HepG2 (cell line): ENCODE measurements at regions not wholly inside any gene's neighbourhood (a gene's known extent, or its start where the extent isn't known, plus 50 kb on each side); places are given as distances from the start of the nearest gene placed in this dataset.

Experiments
- ATAC-seq: fragments of 200-7000 bp; cut with Tn5 transposase; 3 replicates; pipeline ENCODE4 v1.9.1; 2020; ENCODE audit warnings: mild to moderate bottlenecking, moderate library complexity
- BruUV-seq: library from RNA; stranded (reverse); fragments of 400-500 nt; replicated peaks from 2 replicates; lab custom pipeline; 2021; lab: Mats Ljungman, UMichigan
- CTCF ChIA-PET: fragments of 300-600 bp; formaldehyde crosslinking; extraction: SDS; loops from one replicate; lab custom pipeline; 2021; ENCODE audit warnings: low total read pairs, inconsistent platforms, low intra/inter-chr PET ratio; lab: Yijun Ruan, JAX
- POLR2A ChIA-PET: fragments of 350-600 bp; sonication (Branson Sonifier 250); formaldehyde crosslinking; loops from one replicate; lab custom pipeline; 2020; ENCODE audit warnings: antibody characterized with exemption, inconsistent platforms; lab: Yijun Ruan, JAX
- DNase-seq: peaks from one replicate; pipeline ENCODE4 v3.0.0-alpha.2; 2015; ENCODE audit warnings: low spot score
- FAIRE-seq: peaks from 3 replicates; lab custom pipeline; 2011; peaks lifted over from hg19 to GRCh38; lab: Jason Lieb, UNC
- H2AFZ ChIP-seq: one replicate; pipeline ENCODE4 v1.6.1; 2011; ENCODE audit warnings: low read length, inconsistent platforms
- H3K27ac ChIP-seq: fragments of 300-600 bp; 3 replicates; pipeline ENCODE4 v1.8.0; 2011; ENCODE audit warnings: mixed run types, mild to moderate bottlenecking, mixed read lengths, low read length, inconsistent platforms; ENCODE audit not compliant: insufficient read depth; ENCODE audit errors: extremely low read length
- H3K27me3 ChIP-seq, 2 experiments: fragments of 200-600 bp in 1 of 2; 2 replicates in 1 of 2; 3 replicates in 1 of 2; pipeline versions ENCODE4 v1.6.0 to v1.8.0; 2011; ENCODE audit warnings: low read length in 2 of 2, mild to moderate bottlenecking in 2 of 2, moderate library complexity in 2 of 2, inconsistent platforms in 1 of 2; ENCODE audit not compliant: insufficient read depth in 2 of 2, control insufficient read depth in 1 of 2
- H3K36me3 ChIP-seq, 2 experiments: fragments of 200-600 bp in 1 of 2; replicated peaks in 1 of 2; 2 replicates in 1 of 2; 3 replicates in 1 of 2; pipeline versions ENCODE4 v1.5.1 to v1.8.0; 2011; ENCODE audit warnings: low read length in 2 of 2, inconsistent platforms in 1 of 2; ENCODE audit not compliant: insufficient read depth in 2 of 2, control insufficient read depth in 1 of 2
- H3K4me1 ChIP-seq: 2 replicates; pipeline ENCODE4 v1.5.1; 2012; ENCODE audit warnings: low read length, inconsistent platforms; ENCODE audit not compliant: insufficient read depth
- H3K4me2 ChIP-seq: 2 replicates; pipeline ENCODE4 v1.6.0; 2011; ENCODE audit warnings: low read depth, low read length, inconsistent platforms
- H3K4me3 ChIP-seq, 3 experiments: fragments of 200-600 bp in 1 of 3; sonication (generic), shearing (Covaris generic) in 1 of 3; replicated peaks in 1 of 3; 2 replicates each; pipeline ENCODE4 v1.5.1; 2011 to 2016; ENCODE audit warnings: low read length in 3 of 3, inconsistent platforms in 2 of 3, low read depth in 2 of 3, mild to moderate bottlenecking in 2 of 3, control low read depth in 1 of 3, mixed read lengths in 1 of 3; ENCODE audit not compliant: insufficient read depth in 1 of 3
- H3K79me2 ChIP-seq: one replicate; pipeline ENCODE4 v1.6.1; 2011; ENCODE audit warnings: low read length, inconsistent platforms; ENCODE audit not compliant: insufficient read depth
- H3K9ac ChIP-seq: 2 replicates; pipeline ENCODE4 v1.6.0; 2011; ENCODE audit warnings: mild to moderate bottlenecking, low read depth, low read length, inconsistent platforms; ENCODE audit not compliant: insufficient read depth
- H3K9me3 ChIP-seq: 2 replicates; pipeline ENCODE4 v1.5.1; 2012; ENCODE audit warnings: mild to moderate bottlenecking, low read length
- H4K20me1 ChIP-seq: 2 replicates; pipeline ENCODE4 v1.6.0; 2011; ENCODE audit warnings: inconsistent platforms, mild to moderate bottlenecking, low read length, moderate library complexity; ENCODE audit not compliant: insufficient read depth
- ATM ChIP-seq: fragments of 450-650 bp; IDR thresholded peaks from 2 replicates; pipeline ENCODE4 v1.7.1; 2017; ENCODE audit warnings: mild to moderate bottlenecking, borderline replicate concordance
- CREM ChIP-seq, 2 experiments: sonication (generic) in 1 of 2; formaldehyde crosslinking in 1 of 2; IDR thresholded peaks; 2 replicates each; pipeline versions ENCODE4 v1.4.0 to v1.6.1; 2016 to 2020; ENCODE audit warnings: antibody characterized with exemption in 1 of 2, mild to moderate bottlenecking in 1 of 2, missing genetic modification reagents in 1 of 2
- GPN1 ChIP-seq: sonication (generic); formaldehyde crosslinking; IDR thresholded peaks from 2 replicates; pipeline ENCODE4 v1.5.1; 2020; ENCODE audit warnings: missing genetic modification reagents, borderline replicate concordance
- HOXD1 ChIP-seq: sonication (generic); formaldehyde crosslinking; IDR thresholded peaks from 2 replicates; pipeline ENCODE4 v1.5.0; 2020; ENCODE audit warnings: missing genetic modification reagents
- NR1H2 ChIP-seq: sonication (generic); formaldehyde crosslinking; IDR thresholded peaks from 2 replicates; pipeline ENCODE4 v1.8.1; 2022; ENCODE audit warnings: low read depth, missing genetic modification reagents, borderline replicate concordance
- PHF20 ChIP-seq: sonication (generic); formaldehyde crosslinking; IDR thresholded peaks from 2 replicates; pipeline ENCODE4 v1.5.0; 2020; ENCODE audit warnings: mild to moderate bottlenecking, missing genetic modification reagents
- REL ChIP-seq: sonication (generic); formaldehyde crosslinking; conservative IDR thresholded peaks from 2 replicates; pipeline ENCODE4 v1.8.0; 2022; ENCODE audit warnings: mild to moderate bottlenecking, missing genetic modification reagents, moderate library complexity
- THRA ChIP-seq: sonication (generic); formaldehyde crosslinking; IDR thresholded peaks from 2 replicates; pipeline ENCODE4 v1.4.0; 2020; ENCODE audit warnings: missing genetic modification reagents, borderline replicate concordance
- TP53 ChIP-seq: sonication (generic); formaldehyde crosslinking; conservative IDR thresholded peaks from 2 replicates; pipeline ENCODE4 v1.4.0; 2020; ENCODE audit warnings: missing genetic modification reagents
- ZBTB8A ChIP-seq: sonication (generic); formaldehyde crosslinking; IDR thresholded peaks from 2 replicates; pipeline ENCODE4 v1.4.0; 2020; ENCODE audit warnings: mild to moderate bottlenecking, low read depth, missing genetic modification reagents, borderline replicate concordance
- ZNF7 ChIP-seq: IDR thresholded peaks from 2 replicates; pipeline ENCODE4 v1.6.1; 2016; ENCODE audit warnings: missing biosample characterization, missing genetic modification reagents
- WGBS: methylation state at CpG from one replicate; pipeline ENCODE4 v1.1.6; 2017; ENCODE audit warnings: low lambda C conversion rate; 5-methylcytosine and 5-hydroxymethylcytosine counted together
- in situ Hi-C: cut with HindIII; loops from 2 replicates; pipeline ENCODE4 v1.10.0; 2017; ENCODE audit warnings: low pct_unique_long_range_greater_than_20kb; ENCODE audit not compliant: extremely low pct_ligation_motif_present
- intact Hi-C: fragments of 100-400 bp; cut with micrococcal nuclease; formaldehyde crosslinking; loops from one replicate; pipeline ENCODE4 v1.10.0; 2022; ENCODE audit not compliant: unreplicated experiment
- TF ChIP-seq, protein P1 (sequence below): sonication (generic); formaldehyde crosslinking; IDR thresholded peaks from 2 replicates; pipeline ENCODE4 v1.5.0; 2020; ENCODE audit warnings: mild to moderate bottlenecking, missing genetic modification reagents, borderline replicate concordance
- TF ChIP-seq, protein P2 (sequence below): sonication (generic); formaldehyde crosslinking; IDR thresholded peaks from 2 replicates; pipeline ENCODE4 v1.8.1; 2023; ENCODE audit warnings: mild to moderate bottlenecking, missing genetic modification reagents
- TF ChIP-seq, protein P3 (sequence below): sonication (generic); formaldehyde crosslinking; IDR thresholded peaks from 2 replicates; pipeline ENCODE4 v1.9.0; 2021; ENCODE audit warnings: missing genetic modification reagents, mild to moderate bottlenecking, borderline replicate concordance

- TF ChIP-seq, protein P1, sequence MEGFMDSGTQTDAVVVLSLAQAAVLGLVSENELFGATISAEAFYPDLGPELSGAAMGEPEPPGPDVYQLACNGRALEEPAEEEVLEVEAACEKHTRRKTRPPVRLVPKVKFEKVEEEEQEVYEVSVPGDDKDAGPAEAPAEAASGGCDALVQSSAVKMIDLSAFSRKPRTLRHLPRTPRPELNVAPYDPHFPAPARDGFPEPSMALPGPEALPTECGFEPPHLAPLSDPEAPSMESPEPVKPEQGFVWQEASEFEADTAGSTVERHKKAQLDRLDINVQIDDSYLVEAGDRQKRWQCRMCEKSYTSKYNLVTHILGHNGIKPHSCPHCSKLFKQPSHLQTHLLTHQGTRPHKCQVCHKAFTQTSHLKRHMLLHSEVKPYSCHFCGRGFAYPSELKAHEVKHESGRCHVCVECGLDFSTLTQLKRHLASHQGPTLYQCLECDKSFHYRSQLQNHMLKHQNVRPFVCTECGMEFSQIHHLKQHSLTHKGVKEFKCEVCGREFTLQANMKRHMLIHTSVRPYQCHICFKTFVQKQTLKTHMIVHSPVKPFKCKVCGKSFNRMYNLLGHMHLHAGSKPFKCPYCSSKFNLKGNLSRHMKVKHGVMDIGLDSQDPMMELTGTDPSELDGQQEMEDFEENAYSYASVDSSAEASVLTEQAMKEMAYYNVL, result no peak
- TF ChIP-seq GPN1 (CRISPR knock-in tag) (no peak), REL (CRISPR knock-in tag) (no peak), CREM (IDR thresholded peaks at IDR 0.05) (no peak), CREM (CRISPR knock-in tag; IDR thresholded peaks at IDR 0.05) (no peak), HOXD1 (CRISPR knock-in tag) (no peak)
- TF ChIP-seq, protein P2, sequence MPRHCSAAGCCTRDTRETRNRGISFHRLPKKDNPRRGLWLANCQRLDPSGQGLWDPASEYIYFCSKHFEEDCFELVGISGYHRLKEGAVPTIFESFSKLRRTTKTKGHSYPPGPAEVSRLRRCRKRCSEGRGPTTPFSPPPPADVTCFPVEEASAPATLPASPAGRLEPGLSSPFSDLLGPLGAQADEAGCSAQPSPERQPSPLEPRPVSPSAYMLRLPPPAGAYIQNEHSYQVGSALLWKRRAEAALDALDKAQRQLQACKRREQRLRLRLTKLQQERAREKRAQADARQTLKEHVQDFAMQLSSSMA (CRISPR knock-in tag), result no peak
Observed at GRCh38 chr11:96622026-96622634, 232.3 kb downstream of the JRKL start (continued).

- Histone ChIP-seq H3K27me3 (no peaks in the 10 kb centered on the region), H3K4me3 (no peak overlapping the region), H4K20me1 (no peaks in the 10 kb centered on the region), H3K9me3 (peaks cover 14% of the 10 kb centered on the region), H3K9ac (no peak overlapping the region), H3K4me2 (no peak overlapping the region), H3K4me1 (no peaks in the 10 kb centered on the region), H3K79me2 (no peaks in the 10 kb centered on the region), H3K27ac (no peak overlapping the region), H2AFZ (no peak overlapping the region), H3K36me3 (no peaks in the 10 kb centered on the region)
- POLR2A ChIA-PET, result no interaction called here
- intact Hi-C loops, result no loop called here
- no TSS peak for BruUV-seq
- no peak for ATAC-seq
- 7% methylated on average over 2 of the region's 2 CpGs for WGBS
- no peak for FAIRE-seq
- in situ Hi-C loops, result no loop called here
- CTCF ChIA-PET, result no interaction called here
- no peak for DNase-seq
- TF ChIP-seq THRA (no peak), ZNF7 (CRISPR knock-in tag) (no peak), ZBTB8A (CRISPR knock-in tag) (no peak), NR1H2 (CRISPR knock-in tag) (no peak), ATM (no peak), TP53 (no peak), PHF20 (no peak)
- TF ChIP-seq, protein P3, sequence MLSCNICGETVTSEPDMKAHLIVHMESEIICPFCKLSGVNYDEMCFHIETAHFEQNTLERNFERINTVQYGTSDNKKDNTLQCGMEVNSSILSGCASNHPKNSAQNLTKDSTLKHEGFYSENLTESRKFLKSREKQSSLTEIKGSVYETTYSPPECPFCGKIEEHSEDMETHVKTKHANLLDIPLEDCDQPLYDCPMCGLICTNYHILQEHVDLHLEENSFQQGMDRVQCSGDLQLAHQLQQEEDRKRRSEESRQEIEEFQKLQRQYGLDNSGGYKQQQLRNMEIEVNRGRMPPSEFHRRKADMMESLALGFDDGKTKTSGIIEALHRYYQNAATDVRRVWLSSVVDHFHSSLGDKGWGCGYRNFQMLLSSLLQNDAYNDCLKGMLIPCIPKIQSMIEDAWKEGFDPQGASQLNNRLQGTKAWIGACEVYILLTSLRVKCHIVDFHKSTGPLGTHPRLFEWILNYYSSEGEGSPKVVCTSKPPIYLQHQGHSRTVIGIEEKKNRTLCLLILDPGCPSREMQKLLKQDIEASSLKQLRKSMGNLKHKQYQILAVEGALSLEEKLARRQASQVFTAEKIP, result no peak
Observed at GRCh38 chr11:96624126-96624525, 234.3 kb downstream of the JRKL start.
